SK-N-MC (cell line): ENCODE measurements at regions not wholly inside any gene's neighbourhood (a gene's known extent, or its start where the extent isn't known, plus 50 kb on each side); places are given as distances from the start of the nearest gene placed in this dataset.

Experiments
- EZH2 ChIP-seq: fragments of 200-600 bp; sonication (generic); IDR thresholded peaks from one replicate; pipeline ENCODE4 v1.6.1; 2017; ENCODE audit warnings: antibody characterized with exemption
- FOXP2 ChIP-seq: optimal IDR thresholded peaks from 2 replicates; pipeline ENCODE3; 2011; ENCODE audit warnings: mild to moderate bottlenecking, moderate library complexity; ENCODE audit not compliant: insufficient read depth; ENCODE audit errors: extremely low read length, control extremely low read depth
- POLR2AphosphoS5 ChIP-seq: IDR thresholded peaks from 2 replicates; pipeline ENCODE4 v1.6.1; 2012; ENCODE audit warnings: mild to moderate bottlenecking, low read depth, low read length, borderline replicate concordance

DNA sequence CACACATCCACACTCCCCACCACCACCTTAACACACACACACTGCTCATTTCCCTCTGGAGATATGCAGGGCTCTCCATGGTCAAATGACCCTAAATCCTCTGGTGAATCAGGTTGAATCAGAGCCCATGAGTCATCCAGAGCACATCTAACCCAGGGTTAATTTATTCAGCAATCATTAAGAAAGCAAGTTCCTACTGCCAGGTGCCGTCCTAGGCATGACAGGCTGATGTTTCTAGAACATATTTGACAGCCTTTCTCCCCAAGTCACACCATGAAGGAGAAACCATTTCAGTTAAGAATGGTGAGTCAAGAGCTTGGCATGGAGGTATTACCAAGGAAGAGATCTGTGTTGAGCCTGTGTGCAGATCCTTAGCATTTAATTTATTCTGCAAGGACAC, 194.3 kb upstream of the CAMK1G start:
- TF ChIP-seq POLR2AphosphoS5: no peak
- TF ChIP-seq EZH2: no peak
- no peak for TF ChIP-seq FOXP2
